SK-N-MC (cell line): ENCODE measurements at regions not wholly inside any gene's neighbourhood (a gene's known extent, or its start where the extent isn't known, plus 50 kb on each side); places are given as distances from the start of the nearest gene placed in this dataset.

Experiments used
- EZH2 ChIP-seq: fragments of 200-600 bp; sonication (generic); IDR thresholded peaks from one replicate; pipeline ENCODE4 v1.6.1; 2017; ENCODE audit warnings: antibody characterized with exemption
- POLR2AphosphoS5 ChIP-seq: IDR thresholded peaks from 2 replicates; pipeline ENCODE4 v1.6.1; 2012; ENCODE audit warnings: mild to moderate bottlenecking, low read depth, low read length, borderline replicate concordance

- no peak for TF ChIP-seq EZH2
- no peak for TF ChIP-seq POLR2AphosphoS5
Measured at GRCh38 chr2:111226876-111227700, 106.4 kb downstream of the BCL2L11 start.
